COLO668 (cell line): ENCODE measurements at regions not wholly inside any gene's neighbourhood (a gene's known extent, or its start where the extent isn't known, plus 50 kb on each side); places are given as distances from the start of the nearest gene placed in this dataset.

Experiments used
- DNase-seq: peaks from one replicate; lab custom pipeline; 2025; ENCODE audit not compliant: unreplicated experiment; lab: John Stamatoyannopoulos, UW

- DNase-seq, result no peak
Observed at GRCh38 chr3:68173012-68173634, 518.7 kb upstream of the SUCLG2 start.

- DNase-seq, result no peak
Observed at GRCh38 chr3:68172039-68172438, 517.6 kb upstream of the SUCLG2 start.

DNA sequence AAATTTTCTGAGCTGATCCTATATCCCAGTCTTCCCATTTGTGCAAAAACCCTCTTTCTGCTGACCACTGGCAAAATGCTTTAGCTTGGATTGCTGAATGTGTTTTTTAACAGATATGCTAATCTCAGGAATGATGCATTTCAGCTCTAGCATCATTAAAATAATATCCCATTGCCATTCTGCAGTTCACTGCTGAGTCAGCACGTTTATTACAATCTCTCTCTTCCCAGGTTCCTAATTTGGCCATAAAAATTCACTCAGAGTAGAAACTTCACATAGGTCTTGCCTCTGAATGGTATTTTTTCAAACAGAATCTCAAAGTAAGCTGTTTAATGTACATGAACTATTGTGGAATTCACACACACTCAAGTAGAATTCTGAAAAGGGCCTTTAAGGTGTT, 509.6 kb upstream of the SUCLG2 start:
- no peak for DNase-seq

GRCh38 chr3:68163062-68163461, 508.6 kb upstream of the SUCLG2 start:
- no peak for DNase-seq

GRCh38 chr3:68162644-68163043, 508.2 kb upstream of the SUCLG2 start:
- DNase-seq, result no peak

GRCh38 chr3:68151359-68151758, 496.9 kb upstream of the SUCLG2 start:
- no peak for DNase-seq

- DNase-seq, result no peak
Observed at GRCh38 chr3:68148447-68148846, 494.0 kb upstream of the SUCLG2 start.

GRCh38 chr3:68142441-68142840, 488.0 kb upstream of the SUCLG2 start:
- DNase-seq, result no peak

- DNase-seq, result no peak
Observed at GRCh38 chr3:68139897-68140296, 485.5 kb upstream of the SUCLG2 start.

DNA sequence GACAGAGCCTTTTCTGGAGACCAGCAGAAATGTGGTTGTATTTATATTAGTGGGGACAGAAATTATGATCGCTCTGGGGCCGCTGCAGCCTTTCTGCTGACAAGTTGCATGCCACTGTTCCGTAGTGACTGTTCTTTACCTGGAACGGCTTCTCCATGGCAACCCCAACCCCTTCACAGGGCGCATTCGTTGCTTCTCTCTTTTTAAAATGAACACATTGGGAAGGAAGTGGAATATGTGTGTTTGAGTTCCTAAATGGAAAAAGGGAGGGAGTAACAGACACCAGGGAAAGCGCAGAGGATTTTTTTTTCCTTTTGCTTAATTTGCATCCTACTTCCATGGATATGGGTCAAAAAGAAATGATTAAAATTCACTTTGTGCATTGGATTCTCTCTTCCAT, 482.0 kb upstream of the SUCLG2 start:
- no peak for DNase-seq

- no peak for DNase-seq
Observed at GRCh38 chr3:68135067-68135466, 480.7 kb upstream of the SUCLG2 start.

DNA sequence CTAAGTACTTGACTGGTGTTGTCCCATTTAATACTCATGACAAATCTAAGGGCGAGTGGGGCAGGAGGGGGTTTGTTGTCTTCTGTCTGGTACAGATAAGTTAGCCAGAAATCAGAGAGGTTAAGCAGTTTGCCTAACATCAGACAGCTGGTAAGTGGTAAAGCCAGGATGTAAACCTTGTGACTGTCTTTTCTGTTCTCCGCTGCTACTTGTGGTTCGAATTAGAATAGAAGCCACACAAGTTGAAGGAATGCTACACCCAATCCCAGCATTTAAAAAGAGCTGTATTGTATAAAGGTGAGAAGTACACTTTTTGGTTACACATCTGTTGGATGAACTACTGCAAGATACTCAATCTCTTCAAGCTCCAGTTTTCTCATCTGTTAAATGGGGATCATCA, 474.7 kb upstream of the SUCLG2 start:
- DNase-seq, result no peak

GRCh38 chr3:68123231-68123630, 468.8 kb upstream of the SUCLG2 start:
- DNase-seq, result no peak

DNA sequence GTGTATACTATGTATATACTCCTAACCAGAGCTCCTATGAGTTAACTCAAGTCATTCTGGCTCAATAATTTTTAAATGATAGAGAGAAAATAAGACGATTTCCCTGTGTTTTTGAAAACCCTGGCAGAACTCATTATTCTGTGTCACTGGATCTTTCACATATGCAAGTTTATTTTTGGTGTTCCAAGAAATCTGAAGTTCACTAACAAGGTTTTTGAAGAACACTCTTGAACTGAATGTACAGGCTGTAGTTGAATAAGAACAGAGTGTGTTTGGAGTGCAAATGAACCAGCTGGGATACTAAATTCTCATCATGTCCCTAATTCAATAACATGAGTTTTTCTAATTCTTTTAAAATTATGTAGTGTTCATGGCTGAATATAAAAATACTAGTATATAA, 466.9 kb upstream of the SUCLG2 start:
- no peak for DNase-seq

DNA sequence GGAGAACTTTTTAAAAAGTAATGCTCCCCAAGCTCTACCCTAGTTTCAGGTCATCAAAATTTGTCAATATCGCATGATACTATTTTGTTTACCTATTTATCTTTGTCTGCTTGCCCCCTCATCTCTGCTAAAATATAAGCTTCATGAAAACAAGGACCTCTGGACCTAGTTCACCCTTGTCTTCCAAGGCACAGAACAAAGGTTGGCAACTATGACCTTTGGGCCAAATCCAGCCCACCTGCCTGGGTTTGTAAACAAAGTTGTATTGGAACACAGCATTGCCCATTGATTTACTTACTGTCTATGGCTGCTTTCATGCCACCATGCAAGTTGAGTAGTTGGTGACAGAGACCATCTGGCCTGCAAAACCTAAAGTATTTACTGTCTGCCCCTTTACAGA, 462.2 kb upstream of the SUCLG2 start:
- DNase-seq, result no peak

DNA sequence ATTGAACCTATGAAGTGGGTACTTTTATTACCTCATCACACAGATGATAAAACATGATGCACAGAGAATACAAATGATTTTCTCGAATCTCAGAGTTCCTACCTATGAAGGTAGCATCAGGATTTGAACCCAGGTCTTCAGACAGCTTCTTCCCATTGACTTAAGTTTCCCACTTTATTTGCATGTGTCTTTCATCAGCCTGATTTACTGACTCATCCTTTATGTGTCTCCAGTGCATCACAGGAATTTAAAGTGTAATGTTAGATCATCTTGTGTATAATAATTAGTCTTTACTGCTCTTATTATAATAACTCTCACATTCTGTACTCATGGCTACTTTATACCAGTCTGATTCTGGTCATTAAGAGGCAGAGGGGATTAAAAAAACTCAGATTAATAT, 449.4 kb upstream of the SUCLG2 start:
- no peak for DNase-seq

DNA sequence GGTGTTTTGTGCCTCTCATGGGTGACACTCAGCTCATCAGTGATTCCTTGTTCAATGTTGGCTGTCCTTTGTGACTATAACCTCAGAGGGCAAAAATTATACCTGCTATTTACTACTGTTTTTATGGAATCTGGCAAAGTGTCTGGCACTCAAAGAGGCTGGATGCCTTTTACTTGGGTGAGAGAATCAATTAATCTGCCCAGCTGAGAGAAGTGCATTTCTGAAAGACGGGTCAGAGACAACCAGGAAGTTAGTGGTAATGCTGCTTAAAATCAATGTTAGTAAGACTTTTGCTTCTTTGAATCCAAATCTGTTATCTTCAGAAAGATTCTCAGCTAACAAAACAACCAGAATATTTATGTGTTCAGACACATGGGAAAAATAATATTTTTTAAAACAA, 436.2 kb upstream of the SUCLG2 start:
- DNase-seq, result no peak

DNA sequence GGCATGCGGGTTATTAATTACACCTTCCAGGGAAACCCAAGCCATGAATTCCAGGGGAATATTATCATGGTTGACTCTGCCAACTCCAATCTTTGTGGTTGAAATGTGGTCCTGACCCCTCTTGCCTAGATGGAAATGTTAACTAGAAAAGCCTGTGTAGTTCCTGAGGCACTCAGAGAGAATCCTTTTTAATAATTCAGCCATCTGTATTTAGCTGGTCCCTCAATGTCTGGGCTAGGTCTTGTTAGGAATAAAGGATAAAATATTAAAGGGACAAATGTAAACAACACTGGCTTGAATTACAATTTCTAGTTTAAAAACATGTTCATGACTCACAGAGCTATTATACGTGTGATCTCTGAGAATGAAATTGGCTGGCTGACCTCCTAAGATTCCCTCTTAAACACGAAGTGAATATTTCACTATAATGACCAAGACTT, 435.2 kb upstream of the SUCLG2 start:
- DNase-seq, result no peak

DNA sequence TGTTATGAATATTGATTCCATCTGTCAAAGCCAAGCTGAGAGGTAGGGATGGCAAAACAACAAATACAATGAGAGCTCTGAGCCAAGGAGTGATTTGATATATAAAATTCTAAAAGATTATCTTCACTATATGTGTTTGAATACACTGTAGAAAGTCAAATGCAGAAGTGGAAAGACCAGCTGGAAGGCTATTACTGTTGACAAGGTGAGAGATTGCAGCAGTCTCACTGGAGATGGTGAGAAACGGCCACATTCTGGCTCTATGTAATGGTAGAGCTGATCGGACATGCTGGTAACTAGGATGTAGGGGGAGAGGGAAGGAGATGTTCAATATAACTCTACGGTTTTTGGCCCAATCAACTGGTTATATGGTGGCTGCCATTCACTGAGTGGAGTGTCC, 434.2 kb upstream of the SUCLG2 start:
- no peak for DNase-seq

- DNase-seq, result no peak
Observed at GRCh38 chr3:68088216-68088615, 433.8 kb upstream of the SUCLG2 start.

- DNase-seq, result no peak
Observed at GRCh38 chr3:68072062-68072461, 417.6 kb upstream of the SUCLG2 start.

DNA sequence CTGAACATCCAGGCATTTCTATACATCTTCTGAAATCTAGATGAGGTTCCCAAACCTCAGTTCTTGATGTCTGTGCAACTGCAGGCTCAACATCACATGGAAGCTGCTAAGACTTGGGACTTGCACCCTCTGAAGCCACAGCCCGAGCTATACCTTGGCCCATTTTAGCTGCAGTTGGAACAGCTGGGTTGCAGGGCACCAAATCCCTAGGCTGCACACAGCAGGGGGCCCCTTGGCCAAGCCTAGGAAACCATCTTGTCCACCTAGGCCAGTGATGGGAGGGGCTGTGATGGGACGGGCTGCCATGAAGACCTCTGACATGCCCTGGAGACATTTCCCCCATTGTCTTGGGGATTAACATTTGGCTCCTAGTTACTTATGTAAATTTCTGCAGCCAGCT, 415.8 kb upstream of the SUCLG2 start:
- no peak for DNase-seq

DNA sequence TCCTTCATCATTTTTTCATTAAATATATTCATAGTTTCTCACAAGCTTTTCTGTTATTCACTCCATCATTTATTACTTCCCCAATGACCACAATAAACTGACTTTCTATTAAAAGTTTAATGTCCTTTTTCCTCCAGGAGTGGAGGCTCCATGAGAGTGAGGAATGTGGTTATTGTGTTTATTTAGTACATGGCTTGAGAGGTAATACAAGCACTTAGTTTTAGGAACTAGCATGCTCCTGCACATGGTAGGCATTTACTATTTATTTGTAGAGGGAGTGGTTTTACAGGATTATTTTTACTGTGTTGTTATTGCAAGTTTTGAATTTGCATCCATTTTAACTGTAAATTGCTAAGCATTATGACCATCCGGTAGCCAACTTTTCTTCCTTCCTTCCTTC, 412.9 kb upstream of the SUCLG2 start:
- no peak for DNase-seq

DNA sequence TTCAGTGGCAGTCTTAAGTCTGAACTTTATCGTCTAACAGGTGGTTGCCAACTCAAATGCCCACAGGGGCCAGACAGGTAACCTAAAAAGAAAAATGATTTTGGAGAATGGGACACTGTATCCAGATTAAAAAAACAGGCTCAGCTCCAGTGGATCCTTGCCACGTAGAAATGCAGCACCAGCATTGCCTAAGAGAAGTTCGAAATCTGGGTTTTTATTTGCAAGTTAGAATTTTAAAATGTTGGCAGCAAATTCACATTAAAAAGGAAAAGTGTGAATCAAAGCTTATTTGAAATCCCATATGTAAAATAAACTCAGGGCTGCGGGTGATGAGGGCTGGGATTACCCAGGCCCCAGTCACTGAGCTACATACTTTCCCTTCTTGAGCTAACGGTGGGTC, 408.5 kb upstream of the SUCLG2 start:
- DNase-seq, result no peak
